Gastrocnemius medialis (tissue), 4 donors: ENCODE measurements at regions not wholly inside any gene's neighbourhood (a gene's known extent, or its start where the extent isn't known, plus 50 kb on each side); places are given as distances from the start of the nearest gene placed in this dataset.

Source experiments
- ATAC-seq, 2 donors: fragments of 150-250 bp; one replicate each; pipeline ENCODE4 v1.9.1; 2016
- DNase-seq, 2 donors: peaks; one replicate each; pipeline ENCODE4 v3.0.0-alpha.2; 2019
- H3K27ac ChIP-seq, 4 donors: fragments of 200-600 bp; sonication (generic); 1 replicate in 1 of 4; 2 replicates in 3 of 4; pipeline ENCODE4 v1.5.1; 2016 to 2018; ENCODE audit warnings: mild to moderate bottlenecking in 2 of 4, moderate library complexity in 1 of 4
- H3K27me3 ChIP-seq, 3 donors: fragments of 200-600 bp; sonication (generic) in 2 of 3; 1 replicate in 1 of 3; 2 replicates in 2 of 3; pipeline versions ENCODE4 v1.5.1 to v1.6.0; 2016 to 2019; ENCODE audit warnings: mild to moderate bottlenecking in 1 of 3, moderate library complexity in 1 of 3
- H3K36me3 ChIP-seq, 2 donors: fragments of 200-600 bp; sonication (generic) in 1 of 2; one replicate each; pipeline ENCODE4 v1.5.1; 2017 to 2018
- H3K4me1 ChIP-seq, 2 donors: fragments of 200-600 bp; sonication (generic) in 1 of 2; one replicate each; pipeline ENCODE4 v1.5.1; 2016 to 2017; ENCODE audit warnings: mild to moderate bottlenecking in 2 of 2
- H3K4me3 ChIP-seq, 4 donors: fragments of 200-600 bp; sonication (generic) in 3 of 4; 1 replicate in 1 of 4; 2 replicates in 3 of 4; pipeline ENCODE4 v1.5.1; 2016 to 2019; ENCODE audit warnings: mild to moderate bottlenecking in 2 of 4
- H3K9me3 ChIP-seq, 3 donors: fragments of 200-600 bp; sonication (generic) in 2 of 3; 1 replicate in 1 of 3; 2 replicates in 2 of 3; pipeline ENCODE4 v1.5.1; 2016 to 2019
- CTCF ChIP-seq, 5 experiments: fragments of 450-650 bp in 3 of 5; fragments of 200-600 bp in 2 of 5; sonication (generic) in 2 of 5; IDR thresholded peaks in 4 of 5; conservative IDR thresholded peaks in 1 of 5; 1 replicate in 4 of 5; 2 replicates in 1 of 5; pipeline ENCODE4 v1.5.1; 2016 to 2019; ENCODE audit warnings: antibody characterized with exemption in 5 of 5, mild to moderate bottlenecking in 3 of 5, moderate library complexity in 3 of 5
- POLR2A ChIP-seq, 2 donors: fragments of 450-650 bp; IDR thresholded peaks; one replicate each; pipeline ENCODE4 v1.6.1; 2017; ENCODE audit warnings: antibody characterized with exemption in 2 of 2, mild to moderate bottlenecking in 2 of 2, moderate library complexity in 2 of 2
- in situ Hi-C, 4 donors: fragments of 200-750 bp; cut with MboI; loops; one replicate each; pipeline versions ENCODE4 v1.15.0 to v1.8.0; 2017; ENCODE audit warnings: low sequenced_read_pairs in 4 of 4
- intact Hi-C: fragments of 100-400 bp; cut with DNase I; formaldehyde crosslinking; loops from one replicate; pipeline ENCODE4 v1.15.1; 2023; ENCODE audit warnings: low total_unique reads

- Histone ChIP-seq H3K4me3 (no peak overlapping the region), H3K4me1 (peaks cover 7% of the 10 kb centered on the region in 2 donors), H3K9me3 (no peaks in the 10 kb centered on the region), H3K36me3 (peaks cover 0 to 29% of the 10 kb centered on the region in 2 donors), H3K27me3 (no peaks in the 10 kb centered on the region), H3K27ac (no peak overlapping the region)
- intact Hi-C loops (no loop called here), in situ Hi-C loops (no loop called here)
- DNase-seq, result no peak
- ATAC-seq, result no peak
- no peak for TF ChIP-seq POLR2A (IDR thresholded peaks at IDR 0.05)
- no peak for TF ChIP-seq CTCF (IDR thresholded peaks at IDR 0.05 in 4 of 5, conservative IDR thresholded peaks at IDR 0.05 in 1 of 5)
Observed at GRCh38 chr15:62766599-62766998, 275.9 kb upstream of the TPM1 start.

GRCh38 chr15:62769604-62770003 is 272.9 kb upstream of the TPM1 start:
- DNase-seq (no peak), ATAC-seq (no peak)
- H3K4me3 ChIP-seq, result no peak overlapping the region
- no peaks in the 10 kb centered on the region for H3K27me3 ChIP-seq
- TF ChIP-seq CTCF (IDR thresholded peaks at IDR 0.05 in 4 of 5, conservative IDR thresholded peaks at IDR 0.05 in 1 of 5) (no peak), POLR2A (IDR thresholded peaks at IDR 0.05) (no peak)
- H3K4me1 ChIP-seq, result peaks cover 7% of the 10 kb centered on the region in 2 donors
- in situ Hi-C loops (no loop called here), intact Hi-C loops (no loop called here)
- peaks cover 0 to 16% of the 10 kb centered on the region in 2 donors for H3K36me3 ChIP-seq
- peak overlapping the region in 2 of 4 donors; percentile 71 to 76 for H3K27ac ChIP-seq
- no peaks in the 10 kb centered on the region for H3K9me3 ChIP-seq

- TF ChIP-seq CTCF (IDR thresholded peaks at IDR 0.05 in 4 of 5, conservative IDR thresholded peaks at IDR 0.05 in 1 of 5) (no peak), POLR2A (IDR thresholded peaks at IDR 0.05) (no peak)
- Histone ChIP-seq H3K4me1 (peaks cover 7% of the 10 kb centered on the region in 2 donors), H3K27me3 (no peaks in the 10 kb centered on the region), H3K36me3 (peaks cover 0 to 16% of the 10 kb centered on the region in 2 donors), H3K9me3 (no peaks in the 10 kb centered on the region), H3K27ac (peak overlapping the region; percentile 64 to 76 (median 70)), H3K4me3 (no peak overlapping the region)
- DNase-seq (no peak), ATAC-seq (no peak)
- in situ Hi-C loops (no loop called here), intact Hi-C loops (no loop called here)
Observed at GRCh38 chr15:62770111-62770660, 272.4 kb upstream of the TPM1 start.

- DNase-seq, result peak; percentile 79 to 84
- H3K4me1 ChIP-seq, result peaks cover 7% of the 10 kb centered on the region in 2 donors
- in situ Hi-C loops, result no loop called here
- peak in 1 of 2 donors; percentile 27 for TF ChIP-seq POLR2A (IDR thresholded peaks at IDR 0.05)
- TF ChIP-seq CTCF (IDR thresholded peaks at IDR 0.05 in 4 of 5, conservative IDR thresholded peaks at IDR 0.05 in 1 of 5), result no peak
- peaks cover 0 to 16% of the 10 kb centered on the region in 2 donors for H3K36me3 ChIP-seq
- peak overlapping the region; percentile 64 to 76 (median 70) for H3K27ac ChIP-seq
- H3K9me3 ChIP-seq, result no peaks in the 10 kb centered on the region
- no peaks in the 10 kb centered on the region for H3K27me3 ChIP-seq
- ATAC-seq, result peak; percentile 97 to 98
- H3K4me3 ChIP-seq, result no peak overlapping the region
- intact Hi-C loops, result no loop called here
Observed at GRCh38 chr15:62770752-62771151, 271.8 kb upstream of the TPM1 start.

- H3K27ac ChIP-seq, result peak overlapping the region; percentile 36 to 71 (median 52)
Observed at GRCh38 chr15:62771234-62771633, 271.3 kb upstream of the TPM1 start.

More at GRCh38 chr15:62771234-62771633, 271.3 kb upstream of the TPM1 start:
- DNase-seq, result no peak
- Histone ChIP-seq H3K27me3 (no peaks in the 10 kb centered on the region), H3K36me3 (peaks cover 0 to 16% of the 10 kb centered on the region in 2 donors), H3K4me3 (no peak overlapping the region), H3K9me3 (no peaks in the 10 kb centered on the region), H3K4me1 (peaks cover 7% of the 10 kb centered on the region in 2 donors)
- intact Hi-C loops (no loop called here), in situ Hi-C loops (no loop called here)
- ATAC-seq, result peak in 1 of 2 donors; percentile 6
- TF ChIP-seq CTCF (IDR thresholded peaks at IDR 0.05 in 4 of 5, conservative IDR thresholded peaks at IDR 0.05 in 1 of 5), result no peak
- TF ChIP-seq POLR2A (IDR thresholded peaks at IDR 0.05), result no peak
